B cell (primary cell): ENCODE measurements at regions not wholly inside any gene's neighbourhood (a gene's known extent, or its start where the extent isn't known, plus 50 kb on each side); places are given as distances from the start of the nearest gene placed in this dataset.

ENCODE experiments used
- ATAC-seq: fragments of 200-7000 bp; cut with Tn5 transposase; one replicate; pipeline ENCODE4 v1.10.0; 2021; ENCODE audit warnings: low read depth, mild to moderate bottlenecking, moderate number of reproducible peaks, moderate library complexity
- CTCF ChIA-PET: fragments of 350-600 bp; sonication (Branson Sonifier 250); formaldehyde crosslinking; loops from one replicate; lab custom pipeline; 2021; ENCODE audit warnings: antibody characterized with exemption, inconsistent platforms; lab: Charles Lee
- POLR2A ChIA-PET: fragments of 350-600 bp; sonication (Branson Sonifier 250); formaldehyde crosslinking; loops from one replicate; lab custom pipeline; 2021; ENCODE audit warnings: antibody characterized with exemption; lab: Charles Lee
- DNase-seq: peaks from one replicate; pipeline ENCODE4 v3.0.0; 2013
- H2AFZ ChIP-seq: 2 replicates; pipeline ENCODE4 v1.6.1; 2012; ENCODE audit warnings: mild to moderate bottlenecking, low read depth, low read length; ENCODE audit not compliant: insufficient read depth, poor library complexity, severe bottlenecking
- H3K27ac ChIP-seq, 2 donors: 1 replicate in 1 of 2; 2 replicates in 1 of 2; pipeline ENCODE4 v1.5.1; 2012 to 2013; ENCODE audit warnings: low read length in 2 of 2, mild to moderate bottlenecking in 2 of 2, moderate library complexity in 1 of 2
- H3K27me3 ChIP-seq, 4 experiments: fragments of 200-600 bp in 1 of 4; sonication (generic) in 1 of 4; replicated peaks in 1 of 4; 1 replicate in 2 of 4; 2 replicates in 2 of 4; pipeline versions ENCODE4 v1.6.1 to v1.7.0; 2013 to 2016; ENCODE audit warnings: low read length in 3 of 4, mild to moderate bottlenecking in 2 of 4, mixed read lengths in 1 of 4, moderate library complexity in 1 of 4; ENCODE audit not compliant: insufficient read depth in 4 of 4, control insufficient read depth in 3 of 4; ENCODE audit errors: control extremely low read depth in 1 of 4
- H3K36me3 ChIP-seq, 2 experiments: replicated peaks in 1 of 2; 1 replicate in 1 of 2; 2 replicates in 1 of 2; pipeline versions ENCODE4 v1.6.1 to v1.7.1; 2013; ENCODE audit warnings: low read length in 1 of 2; ENCODE audit not compliant: insufficient read depth in 2 of 2, control insufficient read depth in 1 of 2; ENCODE audit errors: control extremely low read depth in 1 of 2, extremely low read depth in 1 of 2
- H3K4me1 ChIP-seq, 2 donors: fragments of 200-600 bp in 1 of 2; sonication (generic) in 1 of 2; 1 replicate in 1 of 2; 2 replicates in 1 of 2; pipeline versions ENCODE4 v1.5.1 to v1.6.1; 2013 to 2017; ENCODE audit warnings: low read length in 2 of 2; ENCODE audit not compliant: control insufficient read depth in 2 of 2, insufficient read depth in 2 of 2
- H3K4me2 ChIP-seq: replicated peaks from 2 replicates; pipeline ENCODE3; 2012; ENCODE audit warnings: mild to moderate bottlenecking, low read depth, low read length; ENCODE audit not compliant: poor library complexity, severe bottlenecking
- H3K4me3 ChIP-seq, 5 experiments: fragments of 200-600 bp in 1 of 5; sonication (generic) in 1 of 5; 1 replicate in 3 of 5; 2 replicates in 2 of 5; pipeline versions ENCODE4 v1.5.1 to v1.7.0; 2011 to 2016; ENCODE audit warnings: low read length in 4 of 5, mild to moderate bottlenecking in 4 of 5, low read depth in 2 of 5, control low read depth in 1 of 5, moderate library complexity in 1 of 5; ENCODE audit not compliant: insufficient read depth in 1 of 5; ENCODE audit errors: control extremely low read depth in 1 of 5, extremely low read depth in 1 of 5
- H3K79me2 ChIP-seq: fragments of 200-600 bp; sonication (generic); one replicate; pipeline ENCODE4 v1.6.0; 2016; ENCODE audit warnings: low read length; ENCODE audit not compliant: control insufficient read depth, insufficient read depth
- H3K9ac ChIP-seq: fragments of 200-600 bp; sonication (generic); 2 replicates; pipeline ENCODE4 v1.6.1; 2017; ENCODE audit warnings: mild to moderate bottlenecking, low read length, moderate library complexity
- H3K9me3 ChIP-seq, 3 donors: one replicate each; pipeline versions ENCODE4 v1.6.1 to v1.7.1; 2013; ENCODE audit warnings: low read length in 2 of 3; ENCODE audit not compliant: control insufficient read depth in 2 of 3, insufficient read depth in 1 of 3; ENCODE audit errors: control extremely low read depth in 1 of 3
- H4K20me1 ChIP-seq: 2 replicates; pipeline ENCODE4 v1.6.0; 2012; ENCODE audit warnings: mild to moderate bottlenecking, low read length; ENCODE audit not compliant: insufficient read depth, control insufficient read depth, poor library complexity, severe bottlenecking
- H3K27ac Mint-ChIP-seq: one replicate; pipeline ENCODE4 v1.8.0; 2021; ENCODE audit warnings: mixed read lengths
- H3K27me3 Mint-ChIP-seq: one replicate; pipeline ENCODE4 v1.8.0; 2021; ENCODE audit warnings: mixed read lengths
- H3K4me1 Mint-ChIP-seq: one replicate; pipeline ENCODE4 v1.8.0; 2021; ENCODE audit warnings: mixed read lengths
- H3K4me3 Mint-ChIP-seq: one replicate; pipeline ENCODE4 v1.8.0; 2021; ENCODE audit warnings: mixed read lengths
- H3K9me3 Mint-ChIP-seq: one replicate; pipeline ENCODE4 v1.8.0; 2022; ENCODE audit warnings: mixed read lengths; ENCODE audit not compliant: insufficient read depth
- EZH2 ChIP-seq: IDR thresholded peaks from 2 replicates; pipeline ENCODE4 v1.6.1; 2012; ENCODE audit warnings: borderline replicate concordance, low read depth, mild to moderate bottlenecking, moderate library complexity, low read length; ENCODE audit not compliant: insufficient read depth, poor library complexity, severe bottlenecking
- WGBS: methylation state at CpG from one replicate; pipeline ENCODE4 v1.1.5; 2013; ENCODE audit warnings: missing lambda C conversion rate; ENCODE audit not compliant: insufficient coverage; 5-methylcytosine and 5-hydroxymethylcytosine counted together
- intact Hi-C: fragments of 100-400 bp; cut with micrococcal nuclease; formaldehyde crosslinking; loops from one replicate; pipeline ENCODE4 v1.10.0; 2022
- TF ChIP-seq, protein P1 (sequence below): fragments of 200-600 bp; IDR thresholded peaks from one replicate; pipeline ENCODE4 v1.8.0; 2022; ENCODE audit warnings: antibody characterized with exemption, mild to moderate bottlenecking

DNA sequence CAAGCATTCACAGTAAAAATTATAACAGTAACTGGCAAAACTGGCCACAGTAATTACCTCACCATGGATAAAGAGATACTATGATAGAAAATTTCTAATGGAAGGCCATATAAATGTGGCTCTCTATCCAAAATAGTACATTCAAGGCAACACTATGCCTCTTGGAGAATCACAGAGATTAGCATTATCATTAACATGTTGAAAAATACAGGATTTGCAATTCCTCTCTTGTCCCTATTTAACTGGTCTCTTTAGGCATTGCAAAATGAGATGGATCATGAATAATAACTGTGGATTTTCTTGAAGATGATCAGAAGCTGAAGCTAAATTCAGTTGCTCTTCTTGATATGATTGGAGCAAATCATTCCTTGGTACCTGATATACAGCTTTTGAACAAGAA, 100.8 kb upstream of the HGF start:
- Histone ChIP-seq H3K27me3 (no peaks in the 10 kb centered on the region), H3K9ac (no peak overlapping the region), H2AFZ (no peak overlapping the region), H3K27ac (no peak overlapping the region), H3K36me3 (no peaks in the 10 kb centered on the region), H3K79me2 (no peaks in the 10 kb centered on the region), H3K9me3 (no peaks in the 10 kb centered on the region), H4K20me1 (no peaks in the 10 kb centered on the region), H3K4me2 (no peak overlapping the region), H3K4me1 (no peaks in the 10 kb centered on the region), H3K4me3 (no peak overlapping the region)
- Mint-ChIP-seq H3K4me1 (no peaks in the 10 kb centered on the region), H3K27me3 (no peaks in the 10 kb centered on the region), H3K4me3 (no peak overlapping the region), H3K27ac (no peak overlapping the region), H3K9me3 (no peaks in the 10 kb centered on the region)
- ChIA-PET POLR2A (no interaction called here), CTCF (no interaction called here)
- TF ChIP-seq EZH2 = no peak
- TF ChIP-seq, protein P1, sequence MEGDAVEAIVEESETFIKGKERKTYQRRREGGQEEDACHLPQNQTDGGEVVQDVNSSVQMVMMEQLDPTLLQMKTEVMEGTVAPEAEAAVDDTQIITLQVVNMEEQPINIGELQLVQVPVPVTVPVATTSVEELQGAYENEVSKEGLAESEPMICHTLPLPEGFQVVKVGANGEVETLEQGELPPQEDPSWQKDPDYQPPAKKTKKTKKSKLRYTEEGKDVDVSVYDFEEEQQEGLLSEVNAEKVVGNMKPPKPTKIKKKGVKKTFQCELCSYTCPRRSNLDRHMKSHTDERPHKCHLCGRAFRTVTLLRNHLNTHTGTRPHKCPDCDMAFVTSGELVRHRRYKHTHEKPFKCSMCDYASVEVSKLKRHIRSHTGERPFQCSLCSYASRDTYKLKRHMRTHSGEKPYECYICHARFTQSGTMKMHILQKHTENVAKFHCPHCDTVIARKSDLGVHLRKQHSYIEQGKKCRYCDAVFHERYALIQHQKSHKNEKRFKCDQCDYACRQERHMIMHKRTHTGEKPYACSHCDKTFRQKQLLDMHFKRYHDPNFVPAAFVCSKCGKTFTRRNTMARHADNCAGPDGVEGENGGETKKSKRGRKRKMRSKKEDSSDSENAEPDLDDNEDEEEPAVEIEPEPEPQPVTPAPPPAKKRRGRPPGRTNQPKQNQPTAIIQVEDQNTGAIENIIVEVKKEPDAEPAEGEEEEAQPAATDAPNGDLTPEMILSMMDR = no peak
- DNase-seq (no peak), ATAC-seq (no peak)
- intact Hi-C loops = no loop called here

DNA sequence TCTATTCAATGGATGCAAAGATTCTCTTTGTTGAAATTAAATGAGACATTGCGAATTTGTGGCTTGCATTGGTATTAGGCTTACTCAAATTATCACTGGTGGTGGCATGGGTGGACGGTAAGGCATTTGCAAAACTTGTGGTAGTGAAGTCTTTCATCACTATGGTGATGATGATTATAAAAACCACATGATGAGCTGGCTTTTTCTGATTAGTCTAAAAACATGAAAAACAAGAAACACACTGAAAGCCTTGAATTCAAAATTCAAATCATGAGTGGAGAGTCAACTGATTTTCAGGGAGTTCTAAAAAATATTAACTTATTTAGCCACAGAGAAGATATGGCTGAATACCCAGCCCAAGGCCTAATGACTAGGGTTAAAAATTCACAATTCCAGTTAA, 99.8 kb upstream of the HGF start:
- DNase-seq (no peak), ATAC-seq (no peak)
- Histone ChIP-seq H3K36me3 (no peaks in the 10 kb centered on the region), H3K27me3 (no peaks in the 10 kb centered on the region), H2AFZ (no peak overlapping the region), H3K27ac (no peak overlapping the region), H3K4me3 (no peak overlapping the region), H3K4me1 (no peaks in the 10 kb centered on the region), H3K4me2 (no peak overlapping the region), H3K9me3 (no peaks in the 10 kb centered on the region), H4K20me1 (no peaks in the 10 kb centered on the region), H3K79me2 (no peaks in the 10 kb centered on the region), H3K9ac (no peak overlapping the region)
- POLR2A ChIA-PET = no interaction called here
- no peaks in the 10 kb centered on the region for H3K9me3 Mint-ChIP-seq
- intact Hi-C loops = no loop called here
- H3K4me1 Mint-ChIP-seq = no peaks in the 10 kb centered on the region
- no CpG with 5 or more reads among the region's 2 CpGs for WGBS
- CTCF ChIA-PET = no interaction called here
- no peak overlapping the region for H3K27ac Mint-ChIP-seq
- no peak overlapping the region for H3K4me3 Mint-ChIP-seq
- H3K27me3 Mint-ChIP-seq = no peaks in the 10 kb centered on the region
- no peak for TF ChIP-seq EZH2
- TF ChIP-seq, protein P1 = no peak
